ENCODE measurements at regions not wholly inside any gene's neighbourhood (a gene's known extent, or its start where the extent isn't known, plus 50 kb on each side); places are given as distances from the start of the nearest gene placed in this dataset.
A peak's percentile ranks its signal among the peaks of the same experiment; 100 is the strongest.

DNA sequence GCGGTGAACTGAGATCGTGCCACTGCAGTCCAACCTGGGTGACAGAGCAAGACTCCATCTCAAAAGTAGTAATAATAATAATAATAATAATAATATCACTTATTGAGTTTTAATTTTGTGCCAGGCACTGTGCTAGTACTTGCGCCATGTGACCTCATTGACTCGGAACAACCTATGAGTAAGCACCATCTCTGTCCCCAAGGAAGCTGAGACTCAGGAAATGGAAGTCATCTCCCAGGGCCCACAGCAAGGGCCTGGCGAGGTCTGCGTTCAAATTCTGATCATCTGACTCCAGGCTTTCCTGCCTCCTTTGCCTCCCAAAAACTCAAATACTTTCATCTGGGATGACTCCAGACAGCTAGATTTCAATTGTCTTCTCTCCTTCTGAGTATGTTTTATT lies 162.9 kb downstream of the SEC14L1 start:
- Histone ChIP-seq H3K4me1 (peaks cover 2 to 9% of the 10 kb centered on the region in 2 donors), H3K27me3 (no peaks in the 10 kb centered on the region), H3K36me3 (no peaks in the 10 kb centered on the region), H3K9me3 (peaks cover 0 to 5% of the 10 kb centered on the region in 2 donors), H3K4me3 (no peak overlapping the region), H3K27ac (no peak overlapping the region)
- no peak for TF ChIP-seq POLR2A (IDR thresholded peaks at IDR 0.05)
- no peak for TF ChIP-seq POLR2AphosphoS5 (IDR thresholded peaks at IDR 0.05)
- TF ChIP-seq, protein P1, sequence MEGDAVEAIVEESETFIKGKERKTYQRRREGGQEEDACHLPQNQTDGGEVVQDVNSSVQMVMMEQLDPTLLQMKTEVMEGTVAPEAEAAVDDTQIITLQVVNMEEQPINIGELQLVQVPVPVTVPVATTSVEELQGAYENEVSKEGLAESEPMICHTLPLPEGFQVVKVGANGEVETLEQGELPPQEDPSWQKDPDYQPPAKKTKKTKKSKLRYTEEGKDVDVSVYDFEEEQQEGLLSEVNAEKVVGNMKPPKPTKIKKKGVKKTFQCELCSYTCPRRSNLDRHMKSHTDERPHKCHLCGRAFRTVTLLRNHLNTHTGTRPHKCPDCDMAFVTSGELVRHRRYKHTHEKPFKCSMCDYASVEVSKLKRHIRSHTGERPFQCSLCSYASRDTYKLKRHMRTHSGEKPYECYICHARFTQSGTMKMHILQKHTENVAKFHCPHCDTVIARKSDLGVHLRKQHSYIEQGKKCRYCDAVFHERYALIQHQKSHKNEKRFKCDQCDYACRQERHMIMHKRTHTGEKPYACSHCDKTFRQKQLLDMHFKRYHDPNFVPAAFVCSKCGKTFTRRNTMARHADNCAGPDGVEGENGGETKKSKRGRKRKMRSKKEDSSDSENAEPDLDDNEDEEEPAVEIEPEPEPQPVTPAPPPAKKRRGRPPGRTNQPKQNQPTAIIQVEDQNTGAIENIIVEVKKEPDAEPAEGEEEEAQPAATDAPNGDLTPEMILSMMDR (IDR thresholded peaks at IDR 0.05), result no peak
- no peak for DNase-seq (ENCODE audit: low spot score in 2 of 2)
- intact Hi-C loops (cut with DNase I; ENCODE audit: low total_unique reads), result loop anchor here (1.0 to 2.0 kb wide), 2 partner anchors 22 to 39 kb away; no protein-coding TSS in a partner anchor

DNA sequence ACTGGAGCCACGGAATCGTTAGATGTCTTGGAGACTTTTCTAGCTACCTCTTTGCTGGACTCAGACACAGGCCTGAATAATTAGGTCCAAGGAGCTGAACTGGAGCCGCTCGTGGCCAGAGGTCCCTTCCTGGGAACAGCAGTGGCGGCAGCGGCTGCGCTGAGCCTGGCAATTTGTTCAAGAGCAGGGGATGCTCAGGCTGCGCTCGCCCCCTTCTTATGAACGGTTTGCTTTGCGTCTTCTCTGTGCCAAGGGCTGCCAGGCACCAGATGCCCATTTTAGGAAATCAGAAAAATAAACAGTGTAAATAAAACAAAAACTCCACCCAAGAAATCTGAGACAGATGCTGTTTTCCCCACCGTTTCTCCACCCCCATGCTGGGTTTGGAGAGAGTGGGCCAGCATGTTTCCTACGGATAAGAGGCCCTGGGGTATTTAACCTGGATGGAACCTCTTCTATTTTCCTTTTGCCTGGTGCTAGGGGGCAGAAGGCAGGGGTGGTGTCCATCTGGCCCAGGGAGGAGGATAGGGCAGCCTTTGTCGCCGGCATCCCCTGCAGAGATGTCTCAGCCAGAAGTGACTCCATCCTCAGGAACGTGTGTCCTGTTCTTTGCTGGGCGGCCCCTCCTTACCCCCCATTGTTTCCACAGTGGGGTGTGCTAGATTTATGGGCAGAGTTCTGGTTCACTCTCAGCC lies 163.4 kb downstream of the SEC14L1 start:
- Histone ChIP-seq H3K4me1 (peaks cover 7 to 15% of the 10 kb centered on the region in 2 donors), H3K27ac (no peak overlapping the region), H3K4me3 (no peak overlapping the region), H3K27me3 (no peaks in the 10 kb centered on the region), H3K9me3 (no peaks in the 10 kb centered on the region), H3K36me3 (no peaks in the 10 kb centered on the region)
- intact Hi-C loops (cut with DNase I; ENCODE audit: low total_unique reads), result loop anchor here (1.0 to 2.0 kb wide), 2 partner anchors 23 to 39 kb away; no protein-coding TSS in a partner anchor
- TF ChIP-seq, protein P1 (IDR thresholded peaks at IDR 0.05), result no peak
- TF ChIP-seq POLR2A (IDR thresholded peaks at IDR 0.05) (no peak), POLR2AphosphoS5 (IDR thresholded peaks at IDR 0.05) (no peak)
- no peak for DNase-seq (ENCODE audit: low spot score in 2 of 2)

DNA sequence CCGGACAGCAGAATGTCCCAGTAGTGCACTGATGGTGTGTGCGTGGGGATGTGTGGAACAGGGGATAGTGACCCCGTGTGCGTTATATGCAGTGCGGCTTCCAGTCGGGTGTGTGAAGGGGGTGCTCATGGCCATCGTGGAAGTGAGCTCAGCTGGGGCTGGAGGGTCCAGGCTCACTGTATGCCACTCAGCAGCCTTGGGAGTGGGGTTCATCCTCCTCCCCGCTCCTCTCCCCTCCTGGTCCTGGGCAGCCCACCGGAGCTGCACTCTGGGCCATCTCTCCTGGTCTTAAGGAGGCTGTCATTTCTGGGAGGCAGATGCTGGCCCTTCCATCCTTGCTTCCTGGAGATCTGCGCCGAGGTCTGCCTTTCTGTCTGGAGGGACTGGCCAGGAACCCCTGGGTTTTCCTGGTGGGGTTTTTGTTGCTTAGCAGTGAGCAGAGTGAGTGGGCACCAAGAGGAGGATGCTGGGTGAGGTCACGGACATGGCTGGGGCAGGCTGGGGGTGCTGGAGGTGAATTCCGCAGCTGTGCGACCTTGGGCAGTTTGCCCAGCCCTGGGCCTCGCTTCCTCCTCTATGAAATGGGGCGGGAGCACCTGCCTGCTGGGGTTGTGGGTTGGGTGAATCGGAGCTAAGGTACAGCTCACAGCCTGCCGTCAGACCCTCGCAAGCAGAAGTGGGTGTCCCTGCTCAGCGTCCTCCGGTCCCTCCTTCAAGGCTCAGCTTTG lies 164.1 kb downstream of the SEC14L1 start:
- DNase-seq (ENCODE audit: low spot score in 2 of 2), result no peak
- Histone ChIP-seq H3K27ac (no peak overlapping the region), H3K27me3 (no peaks in the 10 kb centered on the region), H3K36me3 (no peaks in the 10 kb centered on the region), H3K4me3 (no peak overlapping the region), H3K4me1 (peaks cover 7 to 21% of the 10 kb centered on the region in 2 donors), H3K9me3 (no peaks in the 10 kb centered on the region)
- intact Hi-C loops (cut with DNase I; ENCODE audit: low total_unique reads), result loop anchor here (1.0 to 2.0 kb wide), 2 partner anchors 24 to 38 kb away; no protein-coding TSS in a partner anchor
- TF ChIP-seq, protein P1 (IDR thresholded peaks at IDR 0.05), result no peak
- no peak for TF ChIP-seq POLR2AphosphoS5 (IDR thresholded peaks at IDR 0.05)
- TF ChIP-seq POLR2A (IDR thresholded peaks at IDR 0.05), result no peak

DNA sequence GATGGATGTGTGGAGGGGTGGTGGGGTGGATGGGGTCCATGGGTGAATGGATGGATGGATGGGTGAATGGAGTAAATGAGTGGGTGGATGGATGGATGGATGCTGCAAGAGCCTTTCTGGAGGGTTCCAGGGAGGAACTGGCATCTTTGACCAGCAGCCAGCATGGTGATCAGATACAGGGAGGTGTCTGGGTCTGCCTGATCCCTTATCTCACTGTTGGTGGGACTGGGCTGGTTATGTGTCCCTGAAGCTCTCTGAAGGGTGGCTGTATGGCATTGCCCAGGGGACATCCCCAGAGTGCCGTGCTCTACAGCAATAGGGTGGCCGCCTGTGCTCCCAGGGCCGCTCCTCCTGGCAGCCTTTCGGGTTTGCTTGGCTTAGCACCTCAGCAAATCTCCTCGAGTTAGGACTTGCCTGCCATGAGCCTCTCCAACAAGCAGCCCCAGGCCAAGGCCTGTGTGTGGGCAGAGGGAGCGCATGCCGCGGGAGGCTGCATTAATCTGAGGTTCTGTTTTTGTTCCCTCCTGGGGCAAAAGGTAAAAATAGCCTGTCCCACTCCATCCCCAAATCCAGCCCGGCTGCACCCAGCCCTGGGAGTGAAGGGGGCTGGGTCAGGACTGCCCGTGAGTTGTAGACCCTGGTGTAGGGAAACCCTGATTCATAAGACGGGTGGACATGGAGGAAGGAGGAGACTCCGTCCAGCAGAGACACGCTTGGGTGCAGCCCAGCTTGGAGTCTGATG lies 165.4 kb downstream of the SEC14L1 start:
- intact Hi-C loops (cut with DNase I; ENCODE audit: low total_unique reads), result no loop called here
- no peaks in the 10 kb centered on the region for H3K9me3 ChIP-seq
- H3K4me1 ChIP-seq, result peaks cover 7 to 21% of the 10 kb centered on the region in 2 donors
- DNase-seq (ENCODE audit: low spot score in 2 of 2), result peak in 1 of 2 donors; percentile 66
- TF ChIP-seq, protein P1 (IDR thresholded peaks at IDR 0.05), result no peak
- no peak for TF ChIP-seq POLR2AphosphoS5 (IDR thresholded peaks at IDR 0.05)
- no peaks in the 10 kb centered on the region for H3K27me3 ChIP-seq
- H3K36me3 ChIP-seq, result no peaks in the 10 kb centered on the region
- peak overlapping the region; percentile 19 to 25 for H3K27ac ChIP-seq
- no peak overlapping the region for H3K4me3 ChIP-seq

Measured in breast epithelium (tissue), 4 donors.